ENCODE measurements at regions not wholly inside any gene's neighbourhood (a gene's known extent, or its start where the extent isn't known, plus 50 kb on each side); places are given as distances from the start of the nearest gene placed in this dataset.

GRCh38 chr1:198001776-198002408, 84.7 kb downstream of the LHX9 start:
- Mint-ChIP-seq H3K9me3 (ENCODE audit: unreplicated experiment) (no peaks in the 10 kb centered on the region), H3K4me3 (ENCODE audit: unreplicated experiment) (no peak overlapping the region), H3K36me3 (ENCODE audit: unreplicated experiment) (no peaks in the 10 kb centered on the region), H3K27ac (ENCODE audit: unreplicated experiment) (no peak overlapping the region), H3K27me3 (ENCODE audit: unreplicated experiment) (peaks cover 4% of the 10 kb centered on the region), H3K4me1 (ENCODE audit: low read depth, unreplicated experiment) (no peaks in the 10 kb centered on the region)
- no peak for TF ChIP-seq CTCF (IDR thresholded peaks at IDR 0.05; ENCODE audit: partially characterized antibody, unreplicated experiment)
- DNase-seq = no peak

- no peak for TF ChIP-seq CTCF (IDR thresholded peaks at IDR 0.05; ENCODE audit: partially characterized antibody, unreplicated experiment)
- no peak overlapping the region for H3K4me3 Mint-ChIP-seq (ENCODE audit: unreplicated experiment)
- H3K27ac Mint-ChIP-seq (ENCODE audit: unreplicated experiment) = no peak overlapping the region
- H3K4me1 Mint-ChIP-seq (ENCODE audit: low read depth, unreplicated experiment) = no peaks in the 10 kb centered on the region
- DNase-seq = no peak
- H3K9me3 Mint-ChIP-seq (ENCODE audit: unreplicated experiment) = no peaks in the 10 kb centered on the region
- no peaks in the 10 kb centered on the region for H3K36me3 Mint-ChIP-seq (ENCODE audit: unreplicated experiment)
- H3K27me3 Mint-ChIP-seq (ENCODE audit: unreplicated experiment) = peaks cover 4% of the 10 kb centered on the region
These were observed 86.3 kb downstream of the LHX9 start for GRCh38 chr1:198003468-198003867.

GRCh38 chr1:198007011-198007410, 89.8 kb downstream of the LHX9 start:
- H3K27ac Mint-ChIP-seq (ENCODE audit: unreplicated experiment) = no peak overlapping the region
- no peak for DNase-seq
- peaks cover 8% of the 10 kb centered on the region for H3K36me3 Mint-ChIP-seq (ENCODE audit: unreplicated experiment)
- H3K4me3 Mint-ChIP-seq (ENCODE audit: unreplicated experiment) = no peak overlapping the region
- H3K9me3 Mint-ChIP-seq (ENCODE audit: unreplicated experiment) = peaks cover 2% of the 10 kb centered on the region
- no peaks in the 10 kb centered on the region for H3K4me1 Mint-ChIP-seq (ENCODE audit: low read depth, unreplicated experiment)
- TF ChIP-seq CTCF (IDR thresholded peaks at IDR 0.05; ENCODE audit: partially characterized antibody, unreplicated experiment) = no peak
- H3K27me3 Mint-ChIP-seq (ENCODE audit: unreplicated experiment) = peaks cover 1% of the 10 kb centered on the region

- no peak for TF ChIP-seq CTCF (IDR thresholded peaks at IDR 0.05; ENCODE audit: partially characterized antibody, unreplicated experiment)
- no peaks in the 10 kb centered on the region for H3K4me1 Mint-ChIP-seq (ENCODE audit: low read depth, unreplicated experiment)
- peaks cover 8% of the 10 kb centered on the region for H3K36me3 Mint-ChIP-seq (ENCODE audit: unreplicated experiment)
- H3K27ac Mint-ChIP-seq (ENCODE audit: unreplicated experiment) = no peak overlapping the region
- peaks cover 2% of the 10 kb centered on the region for H3K9me3 Mint-ChIP-seq (ENCODE audit: unreplicated experiment)
- peaks cover 1% of the 10 kb centered on the region for H3K27me3 Mint-ChIP-seq (ENCODE audit: unreplicated experiment)
- no peak overlapping the region for H3K4me3 Mint-ChIP-seq (ENCODE audit: unreplicated experiment)
- no peak for DNase-seq
These were observed 90.8 kb downstream of the LHX9 start for GRCh38 chr1:198007687-198008607.

GRCh38 chr1:198014355-198014754, 97.2 kb downstream of the LHX9 start:
- H3K9me3 Mint-ChIP-seq (ENCODE audit: unreplicated experiment) = peaks cover 2% of the 10 kb centered on the region
- peaks cover 8% of the 10 kb centered on the region for H3K36me3 Mint-ChIP-seq (ENCODE audit: unreplicated experiment)
- no peak for TF ChIP-seq CTCF (IDR thresholded peaks at IDR 0.05; ENCODE audit: partially characterized antibody, unreplicated experiment)
- no peak for DNase-seq
- H3K27me3 Mint-ChIP-seq (ENCODE audit: unreplicated experiment) = no peaks in the 10 kb centered on the region
- no peak overlapping the region for H3K4me3 Mint-ChIP-seq (ENCODE audit: unreplicated experiment)
- peaks cover 7% of the 10 kb centered on the region for H3K4me1 Mint-ChIP-seq (ENCODE audit: low read depth, unreplicated experiment)
- H3K27ac Mint-ChIP-seq (ENCODE audit: unreplicated experiment) = no peak overlapping the region

Measured in glutamatergic neuron (in vitro differentiated cells).